Lung (tissue), 11 donors: ENCODE measurements at regions not wholly inside any gene's neighbourhood (a gene's known extent, or its start where the extent isn't known, plus 50 kb on each side); places are given as distances from the start of the nearest gene placed in this dataset.

Experiments
- ATAC-seq: fragments of 200-7000 bp; cut with Tn5 transposase; one replicate; pipeline ENCODE4 v1.9.1; 2020; ENCODE audit warnings: moderate number of reproducible peaks; ENCODE audit not compliant: insufficient read depth, low FRiP score
- DNase-seq, 3 donors: peaks; one replicate each; pipeline ENCODE4 v3.0.0-alpha.2; 2013 to 2017
- H3K27ac ChIP-seq, 2 donors: one replicate each; pipeline ENCODE4 v1.5.1; 2013; ENCODE audit warnings: mild to moderate bottlenecking in 2 of 2, moderate library complexity in 2 of 2, control low read depth in 1 of 2, inconsistent platforms in 1 of 2, low read depth in 1 of 2, low read length in 1 of 2
- H3K27me3 ChIP-seq, 3 donors: one replicate each; pipeline ENCODE4 v1.5.1; 2013; ENCODE audit warnings: low read length in 2 of 3; ENCODE audit not compliant: control insufficient read depth in 3 of 3, insufficient read depth in 3 of 3
- H3K36me3 ChIP-seq, 4 donors: one replicate each; pipeline ENCODE4 v1.5.1; 2013; ENCODE audit warnings: low read length in 4 of 4, mild to moderate bottlenecking in 1 of 4, moderate library complexity in 1 of 4; ENCODE audit not compliant: control insufficient read depth in 4 of 4, insufficient read depth in 4 of 4
- H3K4me1 ChIP-seq, 5 donors: one replicate each; pipeline ENCODE4 v1.5.1; 2013; ENCODE audit warnings: low read length in 5 of 5, mild to moderate bottlenecking in 2 of 5, moderate library complexity in 1 of 5; ENCODE audit not compliant: control insufficient read depth in 5 of 5, insufficient read depth in 5 of 5
- H3K4me3 ChIP-seq: one replicate; pipeline ENCODE4 v1.5.1; 2013; ENCODE audit warnings: mild to moderate bottlenecking, control low read depth, moderate library complexity
- H3K9ac ChIP-seq, 2 donors: one replicate each; pipeline ENCODE4 v1.5.1; 2013; ENCODE audit warnings: low read length in 2 of 2, control low read depth in 1 of 2; ENCODE audit not compliant: insufficient read depth in 1 of 2
- H3K9me3 ChIP-seq, 4 donors: one replicate each; pipeline ENCODE4 v1.5.1; 2013; ENCODE audit warnings: low read length in 3 of 4, mild to moderate bottlenecking in 1 of 4, moderate library complexity in 1 of 4; ENCODE audit not compliant: control insufficient read depth in 4 of 4, insufficient read depth in 3 of 4
- CTCF ChIP-seq: IDR thresholded peaks from 2 replicates; pipeline ENCODE4 v1.5.1; 2012; ENCODE audit warnings: mild to moderate bottlenecking; ENCODE audit errors: control extremely low read depth, extremely low read depth
- WGBS, 2 donors: extraction: QIAGEN DNeasy Blood & Tissue Kit; methylation state at CpG; one replicate each; pipeline ENCODE4 v1.1.7; 2013; 5-methylcytosine and 5-hydroxymethylcytosine counted together
- donor health status: control.
- donor health status: control.
- donor health status: Bipolar disorder and iron deficiency.
- donor health status: healthy.
- donor health status: DM: yes; HTN: yes; CAD: no.

DNA sequence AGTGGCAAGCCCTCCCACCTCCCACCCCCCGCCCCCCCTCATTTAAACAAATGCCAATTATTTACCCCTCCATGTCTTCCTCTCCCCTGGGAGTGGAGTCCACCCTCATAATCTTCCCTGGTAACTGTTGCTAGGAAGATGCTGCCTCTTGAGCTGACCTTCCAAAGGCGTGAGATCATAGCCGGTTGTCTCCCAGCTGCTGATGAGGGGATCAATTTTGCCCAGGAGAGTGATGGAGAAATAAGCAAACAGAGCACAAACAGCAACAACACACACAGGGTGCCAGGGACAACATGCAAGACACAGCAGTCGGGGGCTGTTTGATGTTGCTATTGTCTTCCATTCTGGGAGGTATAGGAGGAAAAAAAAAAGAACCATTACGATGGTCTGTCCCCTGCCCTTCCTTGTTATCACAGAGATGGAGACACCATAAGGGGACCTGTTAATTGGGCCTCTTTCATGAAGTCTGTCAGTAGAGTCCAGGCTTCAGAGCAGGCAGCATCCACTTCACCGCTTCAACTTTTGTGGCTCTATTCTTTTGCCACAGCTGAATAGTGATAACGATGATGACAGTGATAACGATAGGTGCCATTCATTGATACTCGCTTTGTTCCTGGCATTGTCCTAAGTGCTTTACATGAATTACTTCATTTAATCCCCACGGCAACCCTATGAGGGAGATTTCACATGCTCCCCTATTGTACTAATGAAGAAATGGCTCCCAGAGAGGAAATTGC lies 76.9 kb upstream of the RGMA start:
- Histone ChIP-seq H3K27ac (no peak overlapping the region), H3K4me3 (no peak overlapping the region)
- 74 to 82% methylated on average over 10 of the region's 10 CpGs for WGBS, 2 donors

DNA sequence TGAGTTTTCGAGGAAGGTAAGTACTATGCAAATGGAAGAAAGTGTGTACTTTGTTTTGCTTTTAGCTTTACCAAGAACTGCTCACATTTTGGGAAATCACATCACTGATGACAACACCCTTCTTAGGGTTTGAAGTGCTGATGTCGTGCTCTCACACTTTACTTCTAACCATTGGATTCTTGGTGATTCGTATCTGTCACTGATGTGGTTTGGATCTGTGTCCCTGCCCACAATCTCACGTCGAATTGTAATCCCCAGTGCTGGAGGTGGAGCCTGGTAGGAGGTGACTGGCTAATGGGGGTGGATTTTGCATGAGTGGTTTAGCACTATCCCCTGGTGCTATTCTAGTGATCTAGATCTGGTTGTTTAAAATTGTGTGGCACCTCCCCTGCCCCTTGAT lies 75.4 kb upstream of the RGMA start:
- H3K27me3 ChIP-seq: peaks cover 0 to 4% (median 0%) of the 10 kb centered on the region in 3 donors
- ATAC-seq (no peak), DNase-seq (no peak)
- H3K36me3 ChIP-seq: no peaks in the 10 kb centered on the region
- H3K4me1 ChIP-seq: peaks cover 0 to 2% (median 0%) of the 10 kb centered on the region in 5 donors
- no peak overlapping the region for H3K4me3 ChIP-seq
- no peak overlapping the region for H3K9ac ChIP-seq
- 70 to 71% methylated on average over 5 of the region's 5 CpGs for WGBS, 2 donors
- H3K27ac ChIP-seq: no peak overlapping the region
- H3K9me3 ChIP-seq: peaks cover 0 to 1% (median 0%) of the 10 kb centered on the region in 4 donors
- TF ChIP-seq CTCF: no peak

More for the DNA sequence above, 76.9 kb upstream of the RGMA start:
- Histone ChIP-seq H3K27me3 (peaks cover 0 to 4% (median 0%) of the 10 kb centered on the region in 3 donors), H3K4me1 (peaks cover 0 to 2% (median 0%) of the 10 kb centered on the region in 5 donors), H3K9ac (no peak overlapping the region), H3K9me3 (peaks cover 0 to 1% (median 0%) of the 10 kb centered on the region in 4 donors), H3K36me3 (no peaks in the 10 kb centered on the region)
- no peak for TF ChIP-seq CTCF
- ATAC-seq: no peak
- no peak for DNase-seq

DNA sequence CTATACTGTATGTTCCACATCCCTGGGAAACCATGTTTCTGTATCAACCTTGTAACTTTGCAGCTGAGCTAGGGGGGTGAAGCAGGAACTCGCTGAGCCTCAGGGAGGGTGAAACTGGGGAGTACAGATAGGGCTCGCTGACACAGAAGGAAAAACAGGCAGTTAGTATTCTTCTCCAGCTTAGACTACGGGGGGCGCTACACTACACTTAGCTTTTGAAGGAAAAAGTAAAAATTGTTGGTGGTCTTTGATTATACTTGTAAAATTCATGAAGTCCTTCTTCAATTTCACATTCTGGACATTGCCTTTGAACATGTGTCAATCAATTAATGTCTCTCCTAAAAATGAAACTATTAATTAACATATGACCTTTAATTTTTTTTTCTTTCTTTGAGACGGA lies 73.5 kb upstream of the RGMA start:
- peaks cover 0 to 4% (median 0%) of the 10 kb centered on the region in 3 donors for H3K27me3 ChIP-seq
- no peak overlapping the region for H3K27ac ChIP-seq
- no peak for TF ChIP-seq CTCF
- DNase-seq (no peak), ATAC-seq (no peak)
- no peak overlapping the region for H3K4me3 ChIP-seq
- no peaks in the 10 kb centered on the region for H3K36me3 ChIP-seq
- peaks cover 0 to 2% (median 0%) of the 10 kb centered on the region in 5 donors for H3K4me1 ChIP-seq
- H3K9me3 ChIP-seq: peaks cover 0 to 1% (median 0%) of the 10 kb centered on the region in 4 donors
- no peak overlapping the region for H3K9ac ChIP-seq
- 88 to 92% methylated on average over 5 of the region's 5 CpGs for WGBS, 2 donors
